H9 (cell line): ENCODE measurements at regions not wholly inside any gene's neighbourhood (a gene's known extent, or its start where the extent isn't known, plus 50 kb on each side); places are given as distances from the start of the nearest gene placed in this dataset.

Experiments
- DNase-seq: peaks from one replicate; pipeline ENCODE4 v3.0.0-alpha.2; 2017
- H2AFZ ChIP-seq: one replicate; pipeline ENCODE4 v1.6.1; 2013; ENCODE audit warnings: mild to moderate bottlenecking, low read length, control low read depth, moderate library complexity
- H2AK5ac ChIP-seq: 2 replicates; pipeline ENCODE4 v1.6.1; 2013; ENCODE audit warnings: low read length, control low read depth, mixed read lengths; ENCODE audit not compliant: insufficient read length
- H2BK120ac ChIP-seq: one replicate; pipeline ENCODE4 v1.6.1; 2013; ENCODE audit warnings: low read depth, mild to moderate bottlenecking, low read length, control low read depth, inconsistent platforms; ENCODE audit not compliant: poor library complexity, severe bottlenecking
- H2BK12ac ChIP-seq: 2 replicates; pipeline ENCODE4 v1.6.1; 2013; ENCODE audit warnings: low read length, control low read depth, mixed read lengths, low read depth; ENCODE audit not compliant: insufficient read length
- H2BK15ac ChIP-seq: 2 replicates; pipeline ENCODE4 v1.6.1; 2013; ENCODE audit warnings: low read depth, low read length, control low read depth
- H2BK20ac ChIP-seq: one replicate; pipeline ENCODE4 v1.6.1; 2013; ENCODE audit warnings: low read depth, mild to moderate bottlenecking, low read length, control low read depth, inconsistent platforms; ENCODE audit not compliant: poor library complexity, severe bottlenecking
- H2BK5ac ChIP-seq: 2 replicates; pipeline ENCODE4 v1.6.1; 2013; ENCODE audit warnings: low read length, control low read depth, mixed read lengths; ENCODE audit not compliant: insufficient read length
- H3K14ac ChIP-seq: 2 replicates; pipeline ENCODE4 v1.6.1; 2013; ENCODE audit warnings: low read length, control low read depth; ENCODE audit not compliant: insufficient read depth
- H3K18ac ChIP-seq: 2 replicates; pipeline ENCODE4 v1.6.1; 2013; ENCODE audit warnings: low read depth, mild to moderate bottlenecking, mixed read lengths, low read length, control low read depth; ENCODE audit not compliant: insufficient read length
- H3K23ac ChIP-seq: 2 replicates; pipeline ENCODE4 v1.6.1; 2013; ENCODE audit warnings: low read length, control low read depth, mixed read lengths, low read depth; ENCODE audit not compliant: insufficient read length
- H3K23me2 ChIP-seq: 2 replicates; pipeline ENCODE4 v1.6.1; 2013; ENCODE audit warnings: low read depth, mild to moderate bottlenecking, mixed read lengths, low read length, control low read depth; ENCODE audit not compliant: insufficient read length, poor library complexity, severe bottlenecking
- H3K27ac ChIP-seq: 2 replicates; pipeline ENCODE4 v1.5.1; 2013; ENCODE audit warnings: low read length, control low read depth, mixed read lengths, low read depth; ENCODE audit not compliant: insufficient read length
- H3K27me3 ChIP-seq: 2 replicates; pipeline ENCODE4 v1.6.1; 2013; ENCODE audit warnings: low read length, control low read depth, inconsistent platforms; ENCODE audit not compliant: insufficient read depth
- H3K4ac ChIP-seq: 2 replicates; pipeline ENCODE4 v1.6.1; 2013; ENCODE audit warnings: low read depth, mild to moderate bottlenecking, control low read depth, inconsistent platforms, low read length, moderate library complexity
- H3K4me1 ChIP-seq: 2 replicates; pipeline ENCODE4 v1.6.1; 2013; ENCODE audit warnings: low read length, control low read depth, inconsistent platforms; ENCODE audit not compliant: insufficient read depth
- H3K4me2 ChIP-seq: 2 replicates; pipeline ENCODE4 v1.6.1; 2013; ENCODE audit warnings: low read length, control low read depth, mixed read lengths; ENCODE audit not compliant: insufficient read length, insufficient read depth
- H3K56ac ChIP-seq: 2 replicates; pipeline ENCODE4 v1.6.1; 2013; ENCODE audit warnings: low read depth, mild to moderate bottlenecking, mixed read lengths, low read length, control low read depth; ENCODE audit not compliant: insufficient read length
- H3K79me1 ChIP-seq: 2 replicates; pipeline ENCODE4 v1.6.1; 2013; ENCODE audit warnings: low read depth, mild to moderate bottlenecking, moderate library complexity, low read length, control low read depth, inconsistent platforms; ENCODE audit not compliant: insufficient read depth, poor library complexity, severe bottlenecking
- H3K79me2 ChIP-seq: 2 replicates; pipeline ENCODE4 v1.6.1; 2013; ENCODE audit warnings: low read length, control low read depth, inconsistent platforms; ENCODE audit not compliant: insufficient read depth
- H3K9ac ChIP-seq: 2 replicates; pipeline ENCODE4 v1.6.1; 2013; ENCODE audit warnings: low read length, control low read depth, mixed read lengths; ENCODE audit not compliant: insufficient read length; ENCODE audit errors: extremely low read depth
- H3K9me3 ChIP-seq: one replicate; pipeline ENCODE4 v1.6.1; 2013; ENCODE audit warnings: low read depth, low read length, inconsistent platforms; ENCODE audit not compliant: control insufficient read depth
- H3T11ph ChIP-seq: one replicate; pipeline ENCODE4 v1.6.1; 2013; ENCODE audit warnings: mild to moderate bottlenecking, low read length, control low read depth, inconsistent platforms
- H4K20me1 ChIP-seq: one replicate; pipeline ENCODE4 v1.6.1; 2013; ENCODE audit not compliant: control insufficient read depth, insufficient read length, insufficient read depth
- H4K5ac ChIP-seq: 2 replicates; pipeline ENCODE4 v1.6.1; 2013; ENCODE audit warnings: low read depth, mild to moderate bottlenecking, mixed read lengths, low read length, control low read depth; ENCODE audit not compliant: insufficient read length
- H4K8ac ChIP-seq: replicated peaks from 2 replicates; pipeline ENCODE4 v1.6.1; 2013; ENCODE audit warnings: low read length, control low read depth, mixed read lengths, low read depth; ENCODE audit not compliant: insufficient read length
- H4K91ac ChIP-seq: 2 replicates; pipeline ENCODE4 v1.6.1; 2013; ENCODE audit warnings: low read depth, mild to moderate bottlenecking, moderate library complexity, mixed read lengths, low read length, control low read depth; ENCODE audit not compliant: insufficient read length
- H3K27ac Mint-ChIP-seq, 3 experiments: 2 replicates in 2 of 3; 3 replicates in 1 of 3; pipeline ENCODE4 v1.8.0; 2020 to 2021; ENCODE audit warnings: mixed read lengths in 3 of 3, mild to moderate bottlenecking in 1 of 3, moderate library complexity in 1 of 3
- H3K27me3 Mint-ChIP-seq: 2 replicates; pipeline ENCODE4 v1.8.0; 2021; ENCODE audit warnings: low read depth, mild to moderate bottlenecking, moderate library complexity, mixed read lengths
- H3K36me3 Mint-ChIP-seq, 3 experiments: 2 replicates in 2 of 3; 3 replicates in 1 of 3; pipeline ENCODE4 v1.8.0; 2020 to 2021; ENCODE audit warnings: low read depth in 3 of 3, mixed read lengths in 3 of 3; ENCODE audit not compliant: insufficient read depth in 1 of 3
- H3K4me1 Mint-ChIP-seq, 2 experiments: 2 replicates each; pipeline ENCODE4 v1.8.0; 2020; ENCODE audit warnings: mixed read lengths in 2 of 2
- H3K4me3 Mint-ChIP-seq, 2 experiments: 2 replicates in 1 of 2; 3 replicates in 1 of 2; pipeline ENCODE4 v1.8.0; 2020 to 2021; ENCODE audit warnings: mild to moderate bottlenecking in 2 of 2, mixed read lengths in 2 of 2, moderate library complexity in 1 of 2
- H3K9me3 Mint-ChIP-seq, 2 experiments: 2 replicates in 1 of 2; 3 replicates in 1 of 2; pipeline ENCODE4 v1.8.0; 2020; ENCODE audit warnings: mild to moderate bottlenecking in 2 of 2, mixed read lengths in 2 of 2, moderate library complexity in 1 of 2
- CTCF ChIP-seq: fragments of 200-600 bp; sonication (generic); conservative IDR thresholded peaks from 3 replicates; pipeline ENCODE4 v1.8.0; 2021; ENCODE audit warnings: antibody characterized with exemption, mild to moderate bottlenecking
- WGBS: extraction: QIAGEN DNeasy Blood & Tissue Kit; methylation state at CpG from one replicate; pipeline ENCODE4 v1.1.7; 2013; ENCODE audit warnings: missing lambda C conversion rate, low lambda C conversion rate, mixed read lengths; ENCODE audit not compliant: insufficient read length; ENCODE audit errors: extremely low coverage; 5-methylcytosine and 5-hydroxymethylcytosine counted together

- no peak for DNase-seq
- Mint-ChIP-seq H3K4me3 (no peak overlapping the region), H3K9me3 (no peaks in the 10 kb centered on the region), H3K4me1 (peaks cover 11 to 12% of the 10 kb centered on the region in 2 experiments), H3K36me3 (no peaks in the 10 kb centered on the region), H3K27me3 (peaks cover 7% of the 10 kb centered on the region), H3K27ac (no peak overlapping the region)
- no peak overlapping the region for H3K4ac ChIP-seq
- H2AFZ ChIP-seq = no peak overlapping the region
- H3K23ac ChIP-seq = no peak overlapping the region
- H4K8ac ChIP-seq = no peak overlapping the region
- H3K23me2 ChIP-seq = no peaks in the 10 kb centered on the region
- TF ChIP-seq CTCF = no peak
- no peak overlapping the region for H2BK12ac ChIP-seq
- H4K5ac ChIP-seq = no peak overlapping the region
- no peaks in the 10 kb centered on the region for H4K20me1 ChIP-seq
- H3K79me1 ChIP-seq = no peaks in the 10 kb centered on the region
- H2BK120ac ChIP-seq = no peak overlapping the region
- H3K27me3 ChIP-seq = no peaks in the 10 kb centered on the region
- H3K18ac ChIP-seq = no peak overlapping the region
- no CpG with 5 or more reads among the region's 7 CpGs for WGBS
- no peaks in the 10 kb centered on the region for H3K79me2 ChIP-seq
- H4K91ac ChIP-seq = no peak overlapping the region
- no peak overlapping the region for H2BK5ac ChIP-seq
- H3K9ac ChIP-seq = no peak overlapping the region
- no peak overlapping the region for H3T11ph ChIP-seq
- no peak overlapping the region; the same call in 1 of the 2 replicates for H3K14ac ChIP-seq
- H2BK15ac ChIP-seq = no peak overlapping the region
- no peak overlapping the region for H3K4me2 ChIP-seq
- H3K9me3 ChIP-seq = no peaks in the 10 kb centered on the region
- no peaks in the 10 kb centered on the region for H3K4me1 ChIP-seq
- no peak overlapping the region for H2AK5ac ChIP-seq
- H3K27ac ChIP-seq = no peak overlapping the region
- no peak overlapping the region for H2BK20ac ChIP-seq
- no peak overlapping the region for H3K56ac ChIP-seq
Observed at GRCh38 chr2:236740506-236740905, 170.9 kb downstream of the ACKR3 start.
